ENCODE measurements at regions not wholly inside any gene's neighbourhood (a gene's known extent, or its start where the extent isn't known, plus 50 kb on each side); places are given as distances from the start of the nearest gene placed in this dataset.

DNA sequence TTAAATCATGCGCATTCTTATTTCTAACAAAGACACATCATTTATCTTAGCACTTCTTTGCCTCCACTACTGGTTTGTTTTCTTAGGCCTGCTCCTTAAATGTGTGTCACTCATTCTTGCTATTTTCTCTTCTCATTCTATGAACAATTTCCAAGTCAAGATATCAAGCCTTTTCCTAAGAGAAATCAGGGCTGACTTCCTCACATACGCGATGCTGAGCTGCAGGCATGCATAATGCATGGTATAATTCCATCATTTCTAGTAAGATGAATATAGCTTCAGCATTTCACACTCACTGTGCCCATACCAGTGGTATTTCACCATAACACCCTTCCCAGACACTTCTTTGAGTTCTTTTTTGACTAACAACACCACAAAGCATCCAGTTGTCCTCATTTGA, 838.9 kb upstream of the DDX18 start:
- no peaks in the 10 kb centered on the region for H3K27me3 ChIP-seq
- no peaks in the 10 kb centered on the region for H3K36me3 ChIP-seq
- DNase-seq (ENCODE audit: low read depth in 1 of 2, low spot score in 1 of 2), result no peak
- TF ChIP-seq, protein P1, sequence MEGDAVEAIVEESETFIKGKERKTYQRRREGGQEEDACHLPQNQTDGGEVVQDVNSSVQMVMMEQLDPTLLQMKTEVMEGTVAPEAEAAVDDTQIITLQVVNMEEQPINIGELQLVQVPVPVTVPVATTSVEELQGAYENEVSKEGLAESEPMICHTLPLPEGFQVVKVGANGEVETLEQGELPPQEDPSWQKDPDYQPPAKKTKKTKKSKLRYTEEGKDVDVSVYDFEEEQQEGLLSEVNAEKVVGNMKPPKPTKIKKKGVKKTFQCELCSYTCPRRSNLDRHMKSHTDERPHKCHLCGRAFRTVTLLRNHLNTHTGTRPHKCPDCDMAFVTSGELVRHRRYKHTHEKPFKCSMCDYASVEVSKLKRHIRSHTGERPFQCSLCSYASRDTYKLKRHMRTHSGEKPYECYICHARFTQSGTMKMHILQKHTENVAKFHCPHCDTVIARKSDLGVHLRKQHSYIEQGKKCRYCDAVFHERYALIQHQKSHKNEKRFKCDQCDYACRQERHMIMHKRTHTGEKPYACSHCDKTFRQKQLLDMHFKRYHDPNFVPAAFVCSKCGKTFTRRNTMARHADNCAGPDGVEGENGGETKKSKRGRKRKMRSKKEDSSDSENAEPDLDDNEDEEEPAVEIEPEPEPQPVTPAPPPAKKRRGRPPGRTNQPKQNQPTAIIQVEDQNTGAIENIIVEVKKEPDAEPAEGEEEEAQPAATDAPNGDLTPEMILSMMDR (IDR thresholded peaks at IDR 0.05; ENCODE audit: low read depth, low read length), result no peak
- H3K4me1 ChIP-seq (ENCODE audit: low read depth), result no peaks in the 10 kb centered on the region
- H3K27ac ChIP-seq, result no peak overlapping the region
- H3K4me3 ChIP-seq, result no peak overlapping the region
- no peaks in the 10 kb centered on the region for H3K9me3 ChIP-seq (ENCODE audit: low read depth)

DNA sequence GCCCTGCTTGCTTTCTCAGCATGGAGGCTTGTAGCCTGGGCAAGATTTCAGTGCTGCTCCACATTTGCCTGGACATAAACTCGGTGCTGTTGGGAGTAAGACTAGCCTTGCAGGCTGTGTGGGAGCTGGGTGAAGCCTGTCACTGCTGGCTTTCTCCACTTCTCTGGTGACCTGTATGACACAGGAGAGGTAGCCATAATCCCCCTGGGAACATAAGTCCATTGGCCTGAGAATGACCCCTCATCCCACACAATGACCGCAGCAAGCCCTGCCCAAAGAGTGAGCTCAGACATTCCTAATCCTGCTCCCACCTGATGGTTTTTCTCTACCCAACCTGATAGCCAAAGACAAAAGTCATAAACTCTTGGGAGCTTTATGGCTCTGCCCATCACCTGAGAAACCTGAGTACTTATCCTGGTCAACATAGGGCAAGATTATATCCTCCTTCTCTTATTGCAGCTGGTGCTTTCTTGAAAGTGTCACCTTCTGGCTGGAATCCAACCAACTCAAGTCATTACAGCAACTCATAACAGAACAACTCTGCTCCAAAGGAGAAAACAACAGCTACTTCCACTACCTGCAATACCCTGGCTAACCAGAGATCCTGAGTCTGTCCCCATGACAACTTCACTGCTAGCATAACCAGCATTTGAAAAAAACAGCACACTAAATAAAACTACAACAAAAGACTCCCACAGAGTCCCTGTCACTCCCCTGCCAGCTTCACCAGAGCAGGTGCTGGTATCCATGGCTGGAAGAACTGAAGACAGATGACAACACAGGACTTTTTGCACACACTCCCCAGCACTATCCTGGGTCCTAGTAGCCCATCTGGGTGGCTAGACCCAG, 834.4 kb upstream of the DDX18 start:
- Histone ChIP-seq H3K27me3 (no peaks in the 10 kb centered on the region), H3K9me3 (ENCODE audit: low read depth) (no peaks in the 10 kb centered on the region), H3K4me3 (no peak overlapping the region), H3K36me3 (no peaks in the 10 kb centered on the region), H3K4me1 (ENCODE audit: low read depth) (no peaks in the 10 kb centered on the region), H3K27ac (no peak overlapping the region)
- no peak for DNase-seq (ENCODE audit: low read depth in 1 of 2, low spot score in 1 of 2)
- TF ChIP-seq, protein P1 (IDR thresholded peaks at IDR 0.05; ENCODE audit: low read depth, low read length), result no peak

DNA sequence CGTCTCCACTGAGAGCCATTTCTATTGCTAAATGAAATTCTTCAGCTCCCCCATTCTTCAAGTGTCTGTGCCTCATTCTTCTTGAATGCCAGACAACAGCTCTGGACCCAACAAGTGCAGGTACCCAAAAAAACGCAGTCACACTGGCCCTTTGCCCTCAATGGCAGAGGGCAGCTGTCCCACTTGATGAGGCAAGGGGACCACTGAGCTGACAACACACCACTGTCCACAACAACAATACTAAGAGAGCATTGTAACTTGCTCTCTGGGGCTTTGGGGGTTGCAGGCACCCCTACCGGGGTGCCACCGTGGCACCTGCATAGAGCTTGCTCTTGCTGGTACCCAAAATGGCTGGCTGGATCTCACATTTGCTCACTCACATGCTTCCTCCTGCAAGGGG, 827.0 kb upstream of the DDX18 start:
- TF ChIP-seq, protein P1 (IDR thresholded peaks at IDR 0.05; ENCODE audit: low read depth, low read length), result no peak
- Histone ChIP-seq H3K4me3 (no peak overlapping the region), H3K27ac (no peak overlapping the region), H3K27me3 (no peaks in the 10 kb centered on the region), H3K9me3 (ENCODE audit: low read depth) (no peaks in the 10 kb centered on the region), H3K36me3 (no peaks in the 10 kb centered on the region), H3K4me1 (ENCODE audit: low read depth) (no peaks in the 10 kb centered on the region)
- DNase-seq (ENCODE audit: low read depth in 1 of 2, low spot score in 1 of 2), result no peak

DNA sequence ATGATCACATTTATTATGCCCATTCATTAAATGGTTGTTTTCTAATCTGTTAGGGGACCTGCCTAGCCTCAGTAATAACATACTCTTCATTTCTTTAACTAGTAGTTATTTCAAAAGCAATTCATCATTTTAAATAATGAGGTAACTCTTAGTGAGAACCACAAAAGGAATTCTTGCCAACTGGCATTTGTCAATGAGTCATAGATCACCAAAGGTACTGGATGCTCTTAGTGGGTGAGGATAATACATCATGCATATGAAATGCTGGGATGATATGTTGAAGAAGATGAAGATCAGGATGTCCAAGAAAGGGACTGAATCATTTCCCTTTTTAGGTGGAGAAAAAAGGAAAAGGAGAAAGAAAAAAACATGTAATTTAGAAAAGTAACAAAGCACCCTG, 826.2 kb upstream of the DDX18 start:
- Histone ChIP-seq H3K4me1 (ENCODE audit: low read depth) (no peaks in the 10 kb centered on the region), H3K36me3 (no peaks in the 10 kb centered on the region), H3K27me3 (no peaks in the 10 kb centered on the region), H3K9me3 (ENCODE audit: low read depth) (no peaks in the 10 kb centered on the region), H3K27ac (no peak overlapping the region), H3K4me3 (no peak overlapping the region)
- DNase-seq (ENCODE audit: low read depth in 1 of 2, low spot score in 1 of 2), result no peak
- TF ChIP-seq, protein P1 (IDR thresholded peaks at IDR 0.05; ENCODE audit: low read depth, low read length), result no peak

DNA sequence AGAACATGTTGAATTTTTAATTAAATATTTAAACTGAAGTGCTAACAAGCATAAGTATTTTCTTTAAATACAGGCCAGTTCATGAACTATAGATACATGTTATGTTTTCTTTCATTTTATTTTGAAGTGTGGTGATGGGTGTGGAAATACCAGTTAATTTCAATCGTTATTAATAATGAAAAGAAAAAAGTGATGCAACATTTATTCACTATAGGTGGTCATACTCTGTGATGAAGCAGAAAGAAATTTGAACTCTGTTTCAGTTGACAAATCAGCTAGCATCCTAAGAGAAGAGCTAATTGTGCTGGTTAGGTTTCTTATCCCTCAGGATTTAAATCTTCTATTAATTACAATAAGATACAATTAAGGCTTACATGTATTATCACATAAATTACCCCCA, 795.1 kb upstream of the DDX18 start:
- no peak overlapping the region for H3K4me3 ChIP-seq
- no peaks in the 10 kb centered on the region for H3K4me1 ChIP-seq (ENCODE audit: low read depth)
- TF ChIP-seq, protein P1 (IDR thresholded peaks at IDR 0.05; ENCODE audit: low read depth, low read length), result no peak
- H3K27me3 ChIP-seq, result no peaks in the 10 kb centered on the region
- H3K36me3 ChIP-seq, result no peaks in the 10 kb centered on the region
- no peak overlapping the region for H3K27ac ChIP-seq
- DNase-seq (ENCODE audit: low read depth in 1 of 2, low spot score in 1 of 2), result no peak
- no peaks in the 10 kb centered on the region for H3K9me3 ChIP-seq (ENCODE audit: low read depth)

Data from cardiac muscle cell (in vitro differentiated cells and primary cell).